Lower leg skin (tissue), 3 donors: ENCODE measurements at regions not wholly inside any gene's neighbourhood (a gene's known extent, or its start where the extent isn't known, plus 50 kb on each side); places are given as distances from the start of the nearest gene placed in this dataset.

Experiments
- CTCF ChIP-seq, 3 donors: fragments of 450-650 bp; IDR thresholded peaks; one replicate each; pipeline ENCODE4 v1.5.1; 2016; ENCODE audit warnings: antibody characterized with exemption in 3 of 3, mild to moderate bottlenecking in 3 of 3, moderate library complexity in 2 of 3
- POLR2A ChIP-seq, 2 donors: fragments of 450-650 bp; IDR thresholded peaks; one replicate each; pipeline ENCODE4 v1.6.1; 2016 to 2017; ENCODE audit warnings: antibody characterized with exemption in 2 of 2, mild to moderate bottlenecking in 1 of 2, moderate library complexity in 1 of 2

GRCh38 chr5:148950892-148951291 is 112.0 kb downstream of the SH3TC2 start:
- TF ChIP-seq CTCF (IDR thresholded peaks at IDR 0.05) (no peak), POLR2A (IDR thresholded peaks at IDR 0.05) (no peak)
